Vagina (tissue), 2 donors: ENCODE measurements at regions not wholly inside any gene's neighbourhood (a gene's known extent, or its start where the extent isn't known, plus 50 kb on each side); places are given as distances from the start of the nearest gene placed in this dataset.
"Not testable (repeated sequence)": the region's sequence is repeated elsewhere in the genome, so short reads cannot be mapped to it uniquely, and the experiment has no call there.

Experiments used
- DNase-seq, 2 donors: peaks; one replicate each; pipeline ENCODE4 v3.0.0-alpha.2; 2017; ENCODE audit errors: extremely low spot score in 2 of 2
- H3K27ac ChIP-seq: fragments of 200-600 bp; sonication (generic); one replicate; pipeline ENCODE4 v1.5.1; 2019
- H3K27me3 ChIP-seq: fragments of 200-600 bp; sonication (generic); one replicate; pipeline ENCODE4 v1.5.1; 2019
- H3K36me3 ChIP-seq, 2 donors: fragments of 200-600 bp; sonication (generic); one replicate each; pipeline ENCODE4 v1.5.1; 2017 to 2019
- H3K4me1 ChIP-seq: fragments of 200-600 bp; sonication (generic); one replicate; pipeline ENCODE4 v1.5.1; 2019
- H3K4me3 ChIP-seq, 2 donors: fragments of 200-600 bp; sonication (generic); 1 replicate in 1 of 2; 2 replicates in 1 of 2; pipeline ENCODE4 v1.5.1; 2016 to 2019
- H3K9me3 ChIP-seq: fragments of 200-600 bp; sonication (generic); one replicate; pipeline ENCODE4 v1.5.1; 2019
- POLR2A ChIP-seq, 2 donors: fragments of 450-650 bp; IDR thresholded peaks; one replicate each; pipeline ENCODE4 v1.6.1; 2017; ENCODE audit warnings: antibody characterized with exemption in 2 of 2, mild to moderate bottlenecking in 2 of 2, moderate library complexity in 2 of 2
- POLR2AphosphoS5 ChIP-seq, 2 donors: sonication (generic); formaldehyde crosslinking; IDR thresholded peaks; one replicate each; pipeline ENCODE4 v1.9.0; 2017; ENCODE audit warnings: antibody characterized with exemption in 2 of 2, mild to moderate bottlenecking in 2 of 2, low read depth in 1 of 2; ENCODE audit not compliant: insufficient read depth in 1 of 2
- intact Hi-C: fragments of 100-400 bp; cut with DNase I; formaldehyde crosslinking; loops from one replicate; pipeline ENCODE4 v1.15.1; 2023
- TF ChIP-seq, protein P1 (sequence below), 3 experiments: fragments of 450-650 bp in 2 of 3; fragments of 200-600 bp in 1 of 3; sonication (generic) in 1 of 3; IDR thresholded peaks; one replicate each; pipeline ENCODE4 v1.5.1; 2017 to 2019; ENCODE audit warnings: antibody characterized with exemption in 3 of 3, mild to moderate bottlenecking in 2 of 3, moderate library complexity in 2 of 3

DNA sequence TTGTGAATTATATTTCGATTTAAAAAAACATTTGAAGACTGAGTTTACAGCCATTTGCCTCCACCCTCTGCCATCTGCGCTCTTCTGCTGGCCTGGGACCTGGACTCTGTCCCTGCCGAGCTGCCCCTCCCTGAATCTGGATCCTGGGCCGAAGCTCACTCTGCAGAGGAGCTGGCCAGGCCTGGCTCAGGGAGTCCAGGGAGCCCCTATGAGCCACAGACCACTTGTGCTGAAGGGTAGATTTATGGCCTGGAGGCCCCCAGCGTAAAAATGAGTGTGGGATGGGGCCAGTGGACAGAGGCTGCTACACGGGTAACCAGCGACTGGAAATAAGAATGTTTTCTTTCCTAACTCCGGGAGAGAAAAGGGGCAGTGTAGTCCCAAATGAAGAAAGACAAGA lies 129.8 kb downstream of the FGF18 start:
- no peaks in the 10 kb centered on the region for H3K36me3 ChIP-seq
- H3K4me3 ChIP-seq: no peak overlapping the region
- H3K4me1 ChIP-seq: no peaks in the 10 kb centered on the region
- H3K27ac ChIP-seq: no peak overlapping the region
- DNase-seq: no peak
- intact Hi-C loops: no loop called here
- H3K27me3 ChIP-seq: no peaks in the 10 kb centered on the region
- TF ChIP-seq, protein P1, sequence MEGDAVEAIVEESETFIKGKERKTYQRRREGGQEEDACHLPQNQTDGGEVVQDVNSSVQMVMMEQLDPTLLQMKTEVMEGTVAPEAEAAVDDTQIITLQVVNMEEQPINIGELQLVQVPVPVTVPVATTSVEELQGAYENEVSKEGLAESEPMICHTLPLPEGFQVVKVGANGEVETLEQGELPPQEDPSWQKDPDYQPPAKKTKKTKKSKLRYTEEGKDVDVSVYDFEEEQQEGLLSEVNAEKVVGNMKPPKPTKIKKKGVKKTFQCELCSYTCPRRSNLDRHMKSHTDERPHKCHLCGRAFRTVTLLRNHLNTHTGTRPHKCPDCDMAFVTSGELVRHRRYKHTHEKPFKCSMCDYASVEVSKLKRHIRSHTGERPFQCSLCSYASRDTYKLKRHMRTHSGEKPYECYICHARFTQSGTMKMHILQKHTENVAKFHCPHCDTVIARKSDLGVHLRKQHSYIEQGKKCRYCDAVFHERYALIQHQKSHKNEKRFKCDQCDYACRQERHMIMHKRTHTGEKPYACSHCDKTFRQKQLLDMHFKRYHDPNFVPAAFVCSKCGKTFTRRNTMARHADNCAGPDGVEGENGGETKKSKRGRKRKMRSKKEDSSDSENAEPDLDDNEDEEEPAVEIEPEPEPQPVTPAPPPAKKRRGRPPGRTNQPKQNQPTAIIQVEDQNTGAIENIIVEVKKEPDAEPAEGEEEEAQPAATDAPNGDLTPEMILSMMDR (IDR thresholded peaks at IDR 0.05): no peak
- TF ChIP-seq POLR2AphosphoS5 (IDR thresholded peaks at IDR 0.05; ENCODE audit: insufficient read depth in 1 of 2, low read depth in 1 of 2) (no peak), POLR2A (IDR thresholded peaks at IDR 0.05) (no peak)
- no peaks in the 10 kb centered on the region for H3K9me3 ChIP-seq

DNA sequence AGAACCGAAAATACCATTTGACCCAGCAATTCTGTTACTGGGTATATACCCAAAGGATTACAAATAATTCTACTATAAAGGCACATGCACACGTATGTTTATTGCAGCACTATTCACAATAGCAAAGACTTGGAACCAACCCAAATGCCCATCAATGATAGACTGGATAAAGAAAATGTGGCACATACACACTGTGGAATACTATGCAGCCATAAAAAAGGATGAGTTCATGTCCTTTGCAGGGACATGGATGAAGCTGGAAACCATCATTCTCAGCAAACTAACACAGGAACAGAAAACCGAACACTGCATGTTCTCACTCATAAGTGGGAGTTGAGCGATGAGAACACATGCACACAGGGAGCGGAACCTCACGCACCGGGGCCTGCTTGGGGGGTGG lies 134.4 kb downstream of the FGF18 start:
- H3K4me3 ChIP-seq, H3K27me3 ChIP-seq, H3K36me3 ChIP-seq, DNase-seq, H3K27ac ChIP-seq, H3K4me1 ChIP-seq, H3K9me3 ChIP-seq, intact Hi-C loops: not testable (repeated sequence)

GRCh38 chr5:171555160-171555559 lies 135.7 kb downstream of the FGF18 start:
- DNase-seq: no peak
- intact Hi-C loops: no loop called here
- no peak overlapping the region for H3K27ac ChIP-seq
- H3K4me1 ChIP-seq: no peaks in the 10 kb centered on the region
- H3K36me3 ChIP-seq: no peaks in the 10 kb centered on the region
- no peaks in the 10 kb centered on the region for H3K27me3 ChIP-seq
- H3K9me3 ChIP-seq: no peaks in the 10 kb centered on the region
- H3K4me3 ChIP-seq: no peak overlapping the region
- TF ChIP-seq POLR2AphosphoS5 (IDR thresholded peaks at IDR 0.05; ENCODE audit: insufficient read depth in 1 of 2, low read depth in 1 of 2) (no peak), POLR2A (IDR thresholded peaks at IDR 0.05) (no peak)
- TF ChIP-seq, protein P1 (IDR thresholded peaks at IDR 0.05): no peak

DNA sequence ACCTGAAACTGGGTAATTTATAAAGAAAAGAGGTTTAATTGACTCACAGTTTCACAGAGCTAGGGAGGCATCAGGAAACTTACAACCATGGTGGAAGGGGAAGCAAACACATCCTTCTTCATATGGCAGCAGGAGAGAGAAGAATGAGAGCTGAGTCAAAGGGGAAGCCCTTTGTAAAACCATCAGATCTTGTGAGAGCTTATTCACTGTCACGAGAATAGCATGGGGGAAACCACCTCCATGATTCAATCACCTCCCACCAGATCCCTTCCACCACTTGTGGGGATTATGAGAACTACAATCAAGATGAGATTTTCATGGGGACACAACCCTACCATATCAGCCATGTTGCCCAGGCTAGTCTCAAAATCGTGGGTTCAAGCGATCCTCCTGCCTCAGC lies 143.4 kb downstream of the FGF18 start:
- no peaks in the 10 kb centered on the region for H3K4me1 ChIP-seq
- no peak overlapping the region for H3K27ac ChIP-seq
- H3K27me3 ChIP-seq: no peaks in the 10 kb centered on the region
- DNase-seq: peak in 1 of 2 donors; percentile 28
- H3K9me3 ChIP-seq: no peaks in the 10 kb centered on the region
- no peak overlapping the region for H3K4me3 ChIP-seq
- no peaks in the 10 kb centered on the region for H3K36me3 ChIP-seq
- TF ChIP-seq POLR2AphosphoS5 (IDR thresholded peaks at IDR 0.05; ENCODE audit: insufficient read depth in 1 of 2, low read depth in 1 of 2) (no peak), POLR2A (IDR thresholded peaks at IDR 0.05) (no peak)
- TF ChIP-seq, protein P1 (IDR thresholded peaks at IDR 0.05): no peak
- intact Hi-C loops: no loop called here

DNA sequence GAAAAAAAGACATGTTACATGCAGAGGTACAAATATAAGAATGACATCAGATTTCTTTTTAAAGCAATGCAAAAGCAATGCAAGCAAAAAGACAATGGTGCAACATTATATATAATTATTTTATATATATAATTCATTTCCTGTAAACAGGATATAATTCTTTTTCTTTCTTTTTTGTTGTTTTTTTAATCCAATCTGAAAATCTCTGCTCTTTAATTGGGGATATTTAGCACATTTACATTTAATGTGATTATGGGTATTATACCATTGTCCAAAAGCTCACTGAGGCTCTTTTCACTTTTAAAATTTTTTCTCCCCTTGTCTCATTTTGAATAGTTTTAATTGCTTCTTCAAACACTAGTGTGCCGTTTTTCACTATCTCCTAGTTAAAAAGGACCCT lies 148.9 kb downstream of the FGF18 start:
- H3K27ac ChIP-seq: no peak overlapping the region
- no peak overlapping the region for H3K4me3 ChIP-seq
- H3K36me3 ChIP-seq: no peaks in the 10 kb centered on the region
- peaks cover 7% of the 10 kb centered on the region for H3K9me3 ChIP-seq
- intact Hi-C loops: no loop called here
- no peaks in the 10 kb centered on the region for H3K4me1 ChIP-seq
- TF ChIP-seq, protein P1 (IDR thresholded peaks at IDR 0.05): no peak
- no peak for TF ChIP-seq POLR2A (IDR thresholded peaks at IDR 0.05)
- TF ChIP-seq POLR2AphosphoS5 (IDR thresholded peaks at IDR 0.05; ENCODE audit: insufficient read depth in 1 of 2, low read depth in 1 of 2): no peak
- no peaks in the 10 kb centered on the region for H3K27me3 ChIP-seq
- no peak for DNase-seq
